ENCODE measurements at regions not wholly inside any gene's neighbourhood (a gene's known extent, or its start where the extent isn't known, plus 50 kb on each side); places are given as distances from the start of the nearest gene placed in this dataset.

- CTCF ChIA-PET: no interaction called here
- H3K9me3 ChIP-seq (ENCODE audit: low read depth, low read length, poor library complexity, severe bottlenecking): peaks cover 30% of the 10 kb centered on the region
Measured at GRCh38 chr2:81658227-81658626, 1353.7 kb upstream of the LRRTM1 start.

GRCh38 chr2:81650048-81650971 is 1345.8 kb upstream of the LRRTM1 start:
- Histone ChIP-seq H3K27ac (ENCODE audit: low read depth, low read length, poor library complexity, severe bottlenecking) (no peak overlapping the region), H3K4me1 (ENCODE audit: insufficient read depth, low read length, poor library complexity, severe bottlenecking) (no peaks in the 10 kb centered on the region), H3K4me3 (ENCODE audit: low read depth, low read length, poor library complexity, severe bottlenecking) (no peak overlapping the region), H3K9me3 (ENCODE audit: low read depth, low read length, poor library complexity, severe bottlenecking) (peaks cover 39% of the 10 kb centered on the region), H3K36me3 (ENCODE audit: insufficient read depth, low read length, poor library complexity, severe bottlenecking) (no peaks in the 10 kb centered on the region), H3K27me3 (replicated peaks; ENCODE audit: insufficient read depth, low read depth, low read length, poor library complexity) (no peaks in the 10 kb centered on the region)
- ChIA-PET CTCF (no interaction called here), POLR2A (ENCODE audit: low non-redundant PET) (no interaction called here)
- BruUV-seq (replicated peaks): no TSS peak
- intact Hi-C loops (cut with micrococcal nuclease; ENCODE audit: unreplicated experiment): no loop called here
- DNase-seq (ENCODE audit: low spot score): no peak
- TF ChIP-seq CTCF (conservative IDR thresholded peaks at IDR 0.05; ENCODE audit: low read depth, low read length) (0 out of 2 replicates have a peak, but pooled peaks have one; percentile 13), EZH2 (IDR thresholded peaks at IDR 0.05; ENCODE audit: borderline replicate concordance, low read depth, low read length, poor library complexity, severe bottlenecking) (no peak)

More at GRCh38 chr2:81658227-81658626, 1353.7 kb upstream of the LRRTM1 start:
- POLR2A ChIA-PET (ENCODE audit: low non-redundant PET): no interaction called here
- intact Hi-C loops (cut with micrococcal nuclease; ENCODE audit: unreplicated experiment): no loop called here
- Histone ChIP-seq H3K36me3 (ENCODE audit: insufficient read depth, low read length, poor library complexity, severe bottlenecking) (no peaks in the 10 kb centered on the region), H3K27me3 (replicated peaks; ENCODE audit: insufficient read depth, low read depth, low read length, poor library complexity) (no peaks in the 10 kb centered on the region), H3K4me3 (ENCODE audit: low read depth, low read length, poor library complexity, severe bottlenecking) (no peak overlapping the region), H3K4me1 (ENCODE audit: insufficient read depth, low read length, poor library complexity, severe bottlenecking) (no peaks in the 10 kb centered on the region), H3K27ac (ENCODE audit: low read depth, low read length, poor library complexity, severe bottlenecking) (no peak overlapping the region)
- DNase-seq (ENCODE audit: low spot score): no peak
- no peak for TF ChIP-seq EZH2 (IDR thresholded peaks at IDR 0.05; ENCODE audit: borderline replicate concordance, low read depth, low read length, poor library complexity, severe bottlenecking)
- TF ChIP-seq CTCF (conservative IDR thresholded peaks at IDR 0.05; ENCODE audit: low read depth, low read length): no peak
- BruUV-seq (replicated peaks): no TSS peak

GRCh38 chr2:81648806-81649205 is 1344.3 kb upstream of the LRRTM1 start:
- no peak overlapping the region for H3K4me3 ChIP-seq (ENCODE audit: low read depth, low read length, poor library complexity, severe bottlenecking)
- no TSS peak for BruUV-seq (replicated peaks)
- no peak overlapping the region for H3K27ac ChIP-seq (ENCODE audit: low read depth, low read length, poor library complexity, severe bottlenecking)
- H3K4me1 ChIP-seq (ENCODE audit: insufficient read depth, low read length, poor library complexity, severe bottlenecking): no peaks in the 10 kb centered on the region
- POLR2A ChIA-PET (ENCODE audit: low non-redundant PET): no interaction called here
- intact Hi-C loops (cut with micrococcal nuclease; ENCODE audit: unreplicated experiment): no loop called here
- TF ChIP-seq CTCF (conservative IDR thresholded peaks at IDR 0.05; ENCODE audit: low read depth, low read length): no peak
- no peak for TF ChIP-seq EZH2 (IDR thresholded peaks at IDR 0.05; ENCODE audit: borderline replicate concordance, low read depth, low read length, poor library complexity, severe bottlenecking)
- no peak for DNase-seq (ENCODE audit: low spot score)
- peaks cover 43% of the 10 kb centered on the region for H3K9me3 ChIP-seq (ENCODE audit: low read depth, low read length, poor library complexity, severe bottlenecking)
- no peaks in the 10 kb centered on the region for H3K36me3 ChIP-seq (ENCODE audit: insufficient read depth, low read length, poor library complexity, severe bottlenecking)
- no peaks in the 10 kb centered on the region for H3K27me3 ChIP-seq (replicated peaks; ENCODE audit: insufficient read depth, low read depth, low read length, poor library complexity)
- CTCF ChIA-PET: no interaction called here

Data from A673 (cell line).